Activated CD4-positive, CD25-positive, alpha-beta regulatory T cell (primary cell): ENCODE measurements at regions not wholly inside any gene's neighbourhood (a gene's known extent, or its start where the extent isn't known, plus 50 kb on each side); places are given as distances from the start of the nearest gene placed in this dataset.

ENCODE experiments used
- DNase-seq, 4 experiments: peaks; one replicate each; lab custom pipeline; 2025; lab: John Stamatoyannopoulos, UW

DNA sequence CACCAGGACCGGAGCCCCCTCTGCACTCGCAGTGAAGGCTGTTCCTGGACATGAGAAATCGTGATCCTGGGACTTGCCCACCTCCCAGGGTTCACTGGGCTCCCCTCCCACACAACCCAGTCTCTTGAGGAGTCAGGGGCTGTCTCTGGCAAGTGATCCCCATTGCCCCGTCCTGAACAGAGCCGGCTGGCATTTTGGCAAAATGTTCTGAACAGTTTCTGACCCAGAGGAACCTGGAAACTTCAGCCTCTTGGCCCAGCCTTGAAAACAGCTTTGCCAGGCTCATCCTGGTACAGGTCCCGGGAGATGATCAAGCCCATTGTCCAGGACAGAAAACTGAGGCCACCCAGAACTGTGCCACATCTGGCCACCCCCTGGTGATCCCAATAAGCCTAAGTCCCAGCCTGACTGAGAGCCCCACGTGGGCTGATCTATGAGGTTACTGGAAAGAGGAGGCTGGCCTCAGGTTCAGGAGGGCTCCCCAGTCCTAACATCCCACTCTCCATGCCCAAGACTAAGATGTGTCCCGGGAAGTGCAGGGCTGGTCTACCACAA lies 115.7 kb downstream of the OAT start:
- DNase-seq: no peak

DNA sequence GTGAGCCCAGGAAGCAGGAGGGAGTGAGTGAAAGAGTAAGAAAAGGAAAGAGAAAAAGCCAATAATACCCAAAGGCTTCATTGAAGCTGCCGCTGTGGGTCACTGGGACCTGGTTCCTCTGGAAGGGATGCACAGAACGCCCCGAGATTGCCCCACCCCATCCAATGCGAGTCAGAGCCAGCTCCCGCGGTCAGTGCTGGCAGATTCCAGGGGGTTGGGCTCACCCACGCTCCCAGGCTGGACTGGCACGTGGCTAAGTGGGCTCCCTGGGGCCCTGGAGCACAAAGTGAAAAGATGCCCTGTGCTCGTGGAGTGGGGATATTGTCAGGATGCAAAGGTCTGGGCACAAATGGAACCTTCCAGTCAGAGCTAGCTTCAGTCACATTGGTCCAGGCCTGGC lies 117.0 kb downstream of the OAT start:
- DNase-seq: no peak

DNA sequence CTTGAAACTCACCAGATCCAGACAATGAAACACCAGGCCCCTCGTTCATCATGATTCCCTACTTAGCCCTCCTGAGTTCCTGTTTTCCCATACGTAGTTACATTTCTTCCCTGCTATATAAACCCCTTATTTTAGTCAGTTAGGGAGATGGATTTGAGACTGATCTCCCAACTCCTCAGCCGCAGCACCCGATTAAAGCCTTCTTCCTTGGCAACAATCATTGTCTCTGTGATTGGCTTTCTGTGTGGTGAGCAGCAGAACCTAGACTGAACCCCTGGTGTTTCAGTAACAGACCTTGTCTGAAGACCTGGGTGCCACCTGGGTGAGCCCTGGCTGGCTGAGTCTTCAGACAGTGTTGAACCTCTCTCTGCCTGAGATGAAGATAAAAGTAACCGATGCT lies 118.0 kb downstream of the OAT start:
- DNase-seq: no peak

DNA sequence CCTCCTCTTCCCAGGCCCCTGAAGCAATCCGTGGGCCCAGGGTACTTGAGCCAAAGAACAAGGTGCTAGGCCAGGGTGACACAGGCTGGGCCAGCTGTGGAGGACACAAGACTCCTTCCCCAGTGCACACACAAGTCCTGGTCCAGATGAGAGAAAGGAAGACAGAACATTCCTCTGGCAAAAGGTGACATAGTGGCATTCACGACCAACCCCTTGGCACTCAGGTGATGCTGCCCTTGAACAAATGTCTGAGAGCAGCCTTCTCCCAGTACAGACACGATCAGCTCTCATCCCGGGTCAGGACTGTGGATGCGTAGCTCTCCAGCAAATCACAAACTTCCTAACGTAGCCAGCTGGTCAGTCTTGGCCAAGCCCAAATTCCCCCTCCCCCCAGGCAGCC lies 118.5 kb downstream of the OAT start:
- DNase-seq: no peak

DNA sequence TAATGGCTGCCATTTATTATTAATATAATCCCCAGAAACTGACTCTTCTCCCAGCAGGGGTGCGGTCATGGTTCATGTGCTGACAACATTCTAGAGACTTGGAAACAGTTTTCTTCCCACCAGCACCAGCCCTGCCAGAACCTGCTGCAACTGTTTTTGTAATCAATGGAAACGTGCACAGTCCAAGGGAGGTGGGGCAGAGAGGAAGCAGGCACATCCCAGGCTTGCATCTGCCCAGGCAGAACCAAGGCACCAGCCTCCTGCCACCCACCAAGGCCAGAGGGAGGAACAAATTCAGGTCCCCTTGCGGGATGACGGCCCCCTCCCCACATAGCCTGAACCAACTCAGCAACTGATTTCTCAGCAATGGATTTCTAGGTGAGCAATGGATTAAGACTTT lies 119.0 kb downstream of the OAT start:
- no peak for DNase-seq

DNA sequence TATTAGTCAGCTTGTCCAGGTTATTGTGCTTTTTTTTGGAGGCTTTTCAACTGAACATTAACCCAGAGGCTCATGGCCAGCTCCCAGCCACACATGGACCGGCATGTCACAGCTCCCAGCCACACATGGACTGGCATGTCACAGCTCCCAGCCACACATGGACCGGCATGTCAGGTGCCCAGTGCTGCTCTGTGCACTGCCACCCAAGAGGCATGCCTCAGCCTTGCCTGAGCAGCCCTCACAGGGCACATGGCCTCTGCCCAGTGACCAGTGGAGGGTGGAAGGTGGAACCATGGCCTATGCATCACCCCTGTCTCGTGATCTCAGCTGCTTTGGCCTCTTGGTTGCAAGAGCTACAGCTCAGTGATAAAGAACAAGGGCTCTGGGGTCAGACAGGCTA lies 119.8 kb downstream of the OAT start:
- no peak for DNase-seq

DNA sequence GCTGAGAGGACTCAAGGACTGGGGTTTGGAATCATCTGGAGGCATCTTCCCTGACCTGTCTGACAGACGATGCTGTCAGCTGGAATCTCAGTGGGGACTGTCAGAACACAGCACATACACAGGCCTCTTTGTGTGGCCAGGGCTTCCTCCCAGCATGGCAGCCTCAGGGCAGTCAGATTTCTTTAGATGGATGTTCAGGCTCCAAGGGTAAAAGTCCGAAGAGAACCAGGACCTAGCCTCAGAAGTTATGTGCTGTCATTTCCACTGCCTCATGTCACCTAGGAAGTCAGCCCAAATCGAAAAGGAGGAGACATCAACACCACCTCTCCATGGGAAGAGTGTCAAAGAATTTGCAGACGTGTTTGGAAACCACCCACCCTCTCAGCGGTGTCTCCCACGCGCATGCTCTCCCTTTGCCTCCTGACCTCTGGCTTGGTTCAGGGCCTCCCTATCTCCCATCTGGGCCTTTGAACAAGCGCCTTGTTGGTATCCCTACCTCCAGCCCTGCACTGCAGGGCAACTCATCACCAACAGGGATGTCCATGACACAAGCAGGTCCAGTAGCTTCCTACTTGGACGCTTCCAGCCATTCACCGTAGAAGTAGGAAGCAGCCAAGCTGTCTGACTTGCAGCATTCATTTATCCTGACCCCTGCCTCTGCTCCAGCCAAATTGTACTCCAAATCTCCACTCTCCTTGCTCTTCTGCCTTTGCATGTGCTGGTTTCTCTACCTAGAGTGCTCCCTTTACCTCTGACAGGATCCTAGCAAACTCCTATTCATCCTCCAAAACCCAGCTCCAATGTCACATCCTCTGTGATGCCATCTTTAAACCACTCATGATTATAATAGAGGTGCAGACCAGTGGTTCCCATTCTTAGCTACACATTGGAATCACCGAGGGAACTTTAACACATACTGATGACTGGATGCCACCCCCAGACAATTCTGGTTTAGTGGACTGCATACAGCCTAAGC lies 121.6 kb downstream of the OAT start:
- DNase-seq: no peak

DNA sequence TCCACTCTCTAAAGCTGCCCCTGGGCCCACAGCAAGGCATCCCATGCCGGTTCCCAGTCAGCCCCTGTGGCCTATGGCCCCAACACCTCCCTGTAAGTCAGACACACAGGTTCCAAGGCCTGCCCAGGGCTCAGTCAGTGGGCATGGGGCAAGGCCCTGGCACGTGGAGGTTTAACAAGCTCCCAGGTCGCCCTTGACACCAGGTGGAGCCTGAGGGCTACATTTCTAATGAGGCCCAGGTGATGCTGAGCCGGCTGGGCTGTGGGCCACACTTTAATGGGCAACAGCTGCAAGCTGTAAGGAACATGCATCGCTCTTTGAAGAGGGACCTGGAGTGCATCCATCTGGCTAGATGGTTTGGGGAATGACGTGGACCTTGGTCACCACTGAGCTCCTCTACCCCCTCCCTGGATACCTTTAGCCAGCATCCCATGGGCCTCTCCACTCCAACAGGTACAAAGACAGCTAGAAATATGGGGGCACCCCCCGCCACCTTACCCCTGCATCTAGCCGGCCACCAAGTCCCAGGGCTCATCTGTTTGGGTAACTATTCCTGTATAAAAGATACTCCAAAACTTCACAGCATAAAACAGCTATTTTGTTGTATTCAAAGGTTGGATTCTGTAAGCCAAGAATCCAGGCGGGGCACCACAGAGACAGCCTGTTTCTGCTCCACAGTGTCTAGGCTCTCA lies 122.5 kb downstream of the OAT start:
- no peak for DNase-seq

DNA sequence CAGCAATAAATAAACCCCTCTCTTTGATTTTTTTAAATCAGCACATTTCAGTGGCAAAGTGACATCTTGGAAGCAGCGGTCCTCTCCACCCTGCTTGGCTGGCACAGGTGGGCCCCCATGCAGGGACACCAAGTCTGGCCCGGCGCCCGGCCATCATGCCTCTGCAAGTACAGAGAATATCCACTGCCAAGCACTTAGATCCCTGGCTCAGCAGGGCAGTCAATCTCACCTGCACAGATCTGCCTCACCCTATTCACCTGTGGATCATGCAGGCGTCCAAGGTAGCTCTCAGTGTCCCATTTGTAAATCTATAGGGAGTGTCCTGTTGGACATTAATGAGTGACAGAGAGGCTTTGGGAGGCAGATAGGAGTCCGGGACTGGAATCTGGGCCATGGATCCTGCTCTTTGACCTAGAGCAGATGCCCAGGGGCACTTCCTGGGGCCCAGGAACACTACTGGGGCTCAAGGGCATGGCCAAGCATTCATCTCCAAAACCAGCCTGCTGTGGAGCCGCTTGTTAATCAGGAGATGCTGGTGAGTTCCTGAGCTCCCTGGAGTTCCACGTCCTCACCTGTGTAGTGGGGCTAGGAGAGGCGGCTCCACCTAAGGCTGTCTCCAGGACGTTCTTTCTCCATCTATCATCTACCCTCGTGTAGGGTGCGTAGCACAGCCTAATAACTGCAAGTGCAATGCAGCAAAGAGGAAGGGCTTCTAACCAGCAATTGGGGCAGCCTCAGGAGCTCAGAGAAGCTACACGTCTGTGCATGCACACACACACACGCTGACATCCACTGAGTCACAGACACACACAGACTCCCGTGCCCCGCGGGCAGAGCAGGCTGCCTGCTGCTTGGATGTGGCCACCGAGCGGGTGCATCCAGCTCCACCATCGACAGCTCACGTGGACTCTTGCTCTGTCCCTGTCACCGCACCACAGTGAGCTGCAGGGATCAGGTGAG lies 123.6 kb downstream of the OAT start:
- no peak for DNase-seq

DNA sequence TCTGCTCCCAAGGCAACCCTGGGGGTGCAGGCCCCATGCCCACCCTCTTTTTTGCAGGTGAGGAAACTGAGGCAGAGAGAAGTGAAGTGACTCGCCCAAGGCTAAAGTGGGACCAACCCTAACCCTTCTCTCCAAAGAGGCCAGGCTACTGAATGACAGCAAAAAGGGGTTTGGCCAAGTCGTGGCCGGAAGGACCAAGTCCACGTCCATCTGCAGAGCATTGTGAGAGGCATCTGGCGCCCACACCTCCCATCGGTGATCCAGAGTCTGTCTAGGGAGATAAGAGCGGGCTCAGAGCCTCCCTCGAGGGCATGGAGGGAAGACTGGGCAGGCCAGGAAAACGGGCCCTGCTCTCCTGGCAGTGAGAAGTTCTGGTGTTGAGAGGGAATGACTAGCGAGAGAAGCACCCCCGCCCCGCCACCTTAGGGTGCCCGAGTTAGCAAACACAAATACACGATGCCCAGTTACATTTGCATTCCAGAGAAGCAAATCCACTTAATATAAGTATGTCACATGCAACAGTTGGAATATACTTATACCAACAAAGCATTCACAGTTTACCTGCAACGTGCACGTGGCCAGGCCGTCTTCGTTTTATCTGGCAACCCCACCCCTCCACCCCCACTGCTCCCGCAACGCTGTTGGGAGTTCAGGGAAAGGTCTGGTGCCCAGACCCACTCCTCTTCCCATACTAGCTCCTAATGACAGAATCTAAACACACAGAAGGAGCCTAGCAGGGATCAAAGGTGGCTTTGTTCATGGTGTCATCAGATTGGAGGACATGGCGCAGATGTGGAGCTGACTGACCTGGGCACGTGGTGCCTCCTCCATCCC lies 124.9 kb downstream of the OAT start:
- DNase-seq: no peak

DNA sequence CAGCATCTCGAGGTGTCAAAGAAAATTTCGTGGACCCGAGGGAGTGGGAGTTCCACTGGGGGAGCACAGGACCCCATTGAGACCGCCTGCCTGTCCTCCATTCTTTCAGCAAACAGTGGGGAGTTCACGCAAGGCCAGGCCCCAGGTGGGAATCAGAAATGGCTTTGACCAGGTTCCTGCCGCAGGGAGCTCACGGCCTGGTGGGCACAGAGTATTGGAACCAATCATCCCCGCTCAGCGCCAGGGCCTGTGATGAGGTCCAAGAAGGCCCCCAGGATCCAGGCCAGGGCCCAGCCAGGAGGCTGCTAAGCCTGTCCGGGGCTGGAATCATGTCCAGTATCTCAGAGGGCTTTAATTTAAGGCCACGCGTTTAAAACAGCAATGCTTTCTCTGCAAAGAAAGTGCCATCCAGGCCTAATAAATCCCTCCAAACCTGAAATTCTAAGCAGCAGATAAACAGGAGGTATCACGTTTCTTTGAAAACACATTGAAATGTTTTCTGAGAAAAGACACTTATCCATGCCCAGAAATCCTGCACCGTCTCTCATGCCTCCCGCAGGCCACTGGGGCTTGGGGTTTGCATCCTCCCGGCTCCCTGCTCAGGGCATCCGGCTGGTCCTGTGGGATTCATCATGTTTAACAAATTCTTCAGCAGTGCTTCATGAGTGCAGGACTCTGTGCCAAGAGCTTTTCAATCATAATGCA lies 125.7 kb downstream of the OAT start:
- DNase-seq: no peak

DNA sequence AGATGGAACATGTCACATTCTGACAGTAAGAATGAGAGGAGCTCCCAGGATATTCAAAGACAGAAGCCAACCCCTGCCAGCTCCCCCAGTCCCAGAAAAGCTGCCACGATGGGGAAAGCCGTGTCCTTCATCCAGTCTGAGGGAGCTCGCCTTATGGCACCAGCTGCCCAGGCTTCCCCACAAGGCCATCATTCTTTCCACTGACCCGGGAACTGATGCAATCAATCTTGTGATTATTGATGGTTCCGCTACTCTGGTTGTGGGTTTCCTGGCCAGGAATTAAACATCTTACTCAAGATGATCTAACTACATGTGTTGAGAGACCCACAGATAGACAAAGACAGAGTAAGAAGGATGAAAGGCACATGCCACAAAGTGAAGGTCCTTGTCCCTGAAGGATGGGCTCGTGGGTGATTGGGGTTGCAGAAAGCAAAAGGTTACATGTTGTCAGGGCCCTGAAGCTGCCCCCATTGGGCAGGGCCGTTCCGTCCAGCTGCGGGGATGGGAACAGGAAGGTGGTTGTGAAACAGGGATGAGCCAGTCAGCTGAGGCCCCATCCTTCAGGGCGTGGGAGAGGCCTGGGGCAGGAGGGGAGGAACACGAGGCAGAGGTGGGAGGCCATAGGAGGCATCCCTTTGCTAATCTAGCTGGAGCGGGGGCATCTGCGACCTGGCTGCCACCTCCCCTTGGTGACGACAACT lies 127.6 kb downstream of the OAT start:
- DNase-seq: no peak

DNA sequence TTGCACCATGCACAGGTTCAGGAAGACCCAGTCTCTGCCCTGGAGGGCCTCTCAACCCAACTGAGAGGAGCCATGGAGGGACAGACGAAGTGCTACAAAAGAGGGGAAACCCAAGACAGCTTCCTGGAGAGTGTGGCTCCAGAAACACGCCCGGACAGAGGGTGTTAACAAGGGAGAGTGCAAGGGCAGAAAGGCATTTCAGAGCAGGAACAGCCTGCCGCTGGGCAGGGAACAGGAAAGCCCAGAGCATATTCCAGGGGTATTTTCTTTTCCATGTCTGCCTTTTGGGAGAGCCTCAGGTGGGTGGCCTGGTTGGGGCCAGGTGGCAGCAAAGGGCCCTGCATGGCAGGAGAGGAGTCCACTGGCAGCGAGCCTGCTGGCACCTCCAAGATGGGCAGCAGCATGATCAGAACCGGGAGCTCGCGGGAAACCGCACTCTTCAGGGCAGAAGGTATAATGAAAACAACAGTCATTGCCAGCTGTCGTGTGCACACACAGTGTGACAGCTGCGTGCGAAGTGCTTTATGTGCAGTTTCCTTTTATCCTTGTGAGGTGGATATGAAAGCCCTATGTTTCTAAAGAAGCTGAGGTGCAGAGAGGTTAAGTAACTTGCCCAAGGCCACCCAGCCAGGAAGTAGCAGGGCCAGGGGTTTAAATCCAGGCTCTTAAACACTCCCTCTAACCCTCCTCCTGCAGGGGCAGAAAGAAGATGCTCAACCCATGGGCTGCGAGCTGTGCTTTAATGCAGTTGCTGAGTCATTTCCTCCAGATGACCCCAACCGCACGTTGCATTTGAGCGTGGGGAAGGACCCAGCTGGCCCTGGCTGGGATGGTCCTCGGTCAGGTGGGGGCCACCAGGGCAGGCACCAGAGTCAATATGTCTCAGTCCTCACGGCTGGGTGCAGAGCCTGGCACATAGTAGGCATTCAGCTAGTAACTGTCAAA lies 128.6 kb downstream of the OAT start:
- no peak for DNase-seq

DNA sequence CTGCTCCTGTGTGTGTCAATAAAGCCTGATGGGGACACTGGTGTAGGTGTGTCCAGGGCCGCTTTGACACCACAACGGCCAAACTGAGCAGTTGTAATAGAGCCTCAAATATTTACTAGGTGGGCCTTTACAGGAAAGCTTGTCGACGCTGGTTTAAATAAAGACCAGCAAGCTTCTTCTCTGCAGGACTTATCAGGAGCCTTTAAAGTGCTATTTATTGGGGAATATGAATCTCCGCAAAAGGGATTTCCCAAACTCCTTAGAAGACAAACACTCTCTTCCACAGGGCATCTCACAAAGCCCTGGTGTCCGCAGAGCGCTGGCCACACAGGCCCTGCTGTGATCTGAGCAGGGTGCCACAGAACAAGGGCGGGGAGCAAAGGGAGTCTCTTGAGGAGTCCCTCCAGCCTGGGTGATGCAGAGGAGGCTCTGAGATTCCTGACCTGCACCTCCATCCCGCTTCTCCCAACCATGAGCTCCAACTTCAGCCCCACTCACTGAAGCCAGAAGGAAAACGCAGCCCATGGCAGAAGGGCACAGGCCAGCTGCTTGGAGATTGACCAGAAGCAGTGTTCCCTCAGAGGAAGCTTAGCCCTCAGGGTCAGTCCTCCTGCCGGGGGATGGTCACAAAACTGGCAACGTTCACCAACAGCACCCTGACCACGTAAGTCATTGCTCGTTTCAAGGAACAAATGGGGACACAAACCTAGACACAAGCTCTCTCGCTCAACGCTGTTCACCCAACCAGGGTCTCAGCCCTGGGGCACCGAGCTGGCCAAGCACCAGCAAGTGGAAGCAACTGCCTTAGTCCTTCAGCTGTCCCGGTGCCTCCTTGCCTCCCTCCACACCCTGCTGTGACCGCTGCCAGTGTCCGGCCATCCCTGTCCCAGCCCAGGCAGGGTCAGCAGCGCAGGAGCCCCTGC lies 129.5 kb downstream of the OAT start:
- DNase-seq: no peak

DNA sequence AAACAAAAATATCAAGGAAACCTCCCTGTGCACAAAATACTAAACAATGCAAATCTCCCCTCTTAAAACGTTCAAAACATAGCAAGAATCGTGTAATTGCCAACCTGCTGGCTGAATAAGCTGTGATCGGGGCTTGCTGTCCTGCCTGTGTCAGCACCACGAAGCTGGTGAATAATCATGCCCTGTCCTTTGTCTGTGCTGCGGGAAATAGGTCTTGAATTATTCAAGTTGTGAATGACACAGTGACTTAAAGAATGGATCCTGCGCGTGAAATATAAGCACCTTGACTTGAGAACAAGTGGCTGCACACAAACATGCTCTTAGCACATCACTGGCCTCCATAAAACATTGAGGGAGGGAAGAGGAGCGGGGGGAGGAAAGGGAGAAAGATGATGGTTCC lies 130.2 kb downstream of the OAT start:
- no peak for DNase-seq

DNA sequence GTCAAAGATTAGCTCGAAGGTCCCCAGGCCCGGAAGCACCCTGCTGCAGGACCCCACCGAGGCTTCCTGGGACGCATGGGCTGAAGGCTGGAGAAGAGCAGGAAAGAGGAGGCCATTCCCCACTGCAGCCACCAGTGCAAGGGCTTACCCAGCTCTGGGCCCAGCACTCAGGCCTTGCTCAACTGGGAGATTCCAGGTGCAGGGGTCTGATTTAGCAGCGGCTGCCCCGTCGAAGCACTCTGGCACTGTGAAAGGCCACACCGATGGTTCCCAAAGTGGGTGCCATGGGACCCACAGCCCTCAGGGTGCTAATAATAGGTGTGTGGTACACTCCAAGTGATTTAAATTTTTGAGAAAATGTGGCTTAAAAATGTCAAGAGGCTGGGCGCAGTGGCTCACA lies 130.9 kb downstream of the OAT start:
- DNase-seq: no peak

DNA sequence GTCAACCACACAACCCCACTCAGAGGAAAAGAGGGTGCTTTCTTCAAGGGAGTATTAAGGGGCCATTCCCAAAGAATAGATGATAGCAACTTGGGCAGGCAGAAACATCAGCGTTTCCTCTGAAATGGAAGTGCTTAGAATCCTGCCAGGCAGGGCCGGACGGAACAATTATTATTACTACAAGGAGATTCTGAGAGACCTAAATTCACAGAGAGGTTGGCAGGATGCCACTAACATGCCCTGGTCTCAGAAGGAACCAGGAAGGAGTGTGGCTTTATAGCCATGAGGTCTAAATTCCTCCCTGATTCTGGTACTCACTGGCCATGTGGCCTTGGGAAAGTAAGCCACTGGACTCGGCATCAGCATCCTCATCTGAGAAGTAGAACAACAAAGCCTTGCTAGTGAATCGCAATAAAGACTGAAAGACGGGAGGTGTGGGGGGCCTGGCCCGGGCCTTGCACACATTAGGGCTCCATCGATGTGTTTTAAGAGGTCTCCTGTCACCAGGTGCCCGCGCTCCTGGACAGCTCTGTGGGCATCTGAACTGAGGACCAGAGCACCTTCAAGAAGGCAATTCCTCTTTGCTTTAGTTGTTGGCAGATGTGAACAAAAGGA lies 131.5 kb downstream of the OAT start:
- no peak for DNase-seq
